GM23338 (cell line): ENCODE measurements at regions not wholly inside any gene's neighbourhood (a gene's known extent, or its start where the extent isn't known, plus 50 kb on each side); places are given as distances from the start of the nearest gene placed in this dataset.

Experiments
- EZH2 ChIP-seq: fragments of 200-600 bp; sonication (generic); IDR thresholded peaks from one replicate; pipeline ENCODE4 v1.8.0; 2017; ENCODE audit warnings: antibody characterized with exemption, mild to moderate bottlenecking, low read depth; ENCODE audit not compliant: unreplicated experiment
- POLR2AphosphoS5 ChIP-seq: IDR thresholded peaks from 2 replicates; pipeline ENCODE4 v1.6.1; 2016; ENCODE audit warnings: antibody characterized with exemption, low read depth
- REST ChIP-seq: IDR thresholded peaks from one replicate; pipeline ENCODE4 v1.6.1; 2018; ENCODE audit warnings: antibody characterized with exemption; ENCODE audit not compliant: unreplicated experiment
- TF ChIP-seq, protein P1 (sequence below), 2 experiments: fragments of 200-600 bp in 1 of 2; sonication (generic) in 1 of 2; conservative IDR thresholded peaks; 2 replicates each; pipeline versions ENCODE4 v1.5.1 to v1.6.1; 2016 to 2017; ENCODE audit warnings: antibody characterized with exemption in 2 of 2, low read depth in 2 of 2, mild to moderate bottlenecking in 2 of 2, moderate library complexity in 1 of 2

DNA sequence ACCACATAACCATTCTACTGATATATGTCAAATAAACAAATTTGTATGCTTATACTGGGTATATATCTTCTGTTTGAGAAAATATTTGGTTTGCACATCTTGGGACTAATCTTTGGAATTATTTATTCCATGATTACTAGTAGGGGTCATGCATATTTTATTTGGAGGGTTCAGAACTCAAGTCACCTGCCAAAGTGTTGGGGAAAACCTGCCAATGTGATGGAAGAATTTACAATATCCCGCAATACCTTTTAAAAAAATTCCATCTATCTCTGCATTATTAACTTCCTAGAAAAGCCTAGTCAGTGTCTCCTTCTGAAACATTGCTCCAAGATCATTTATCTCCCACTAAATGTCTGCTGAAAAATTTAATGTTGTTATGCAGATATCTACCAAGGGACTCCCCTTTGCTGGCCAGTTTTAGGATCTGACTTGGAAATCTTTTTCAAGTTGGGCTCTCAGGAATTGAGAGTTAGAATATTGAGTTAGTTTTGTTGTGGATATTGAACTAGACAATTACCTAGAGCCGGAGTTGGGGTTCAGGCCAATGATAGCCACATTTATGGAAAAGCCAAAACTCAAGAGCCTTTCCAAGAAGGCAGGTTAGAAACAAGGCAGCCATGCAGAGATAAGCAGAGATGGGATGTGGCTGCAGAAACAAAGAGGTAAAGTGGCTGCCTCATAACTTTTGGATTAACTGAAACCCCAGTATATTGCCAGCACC, 425.2 kb downstream of the ADAMTS20 start:
- no peak for TF ChIP-seq REST
- TF ChIP-seq POLR2AphosphoS5: no peak
- TF ChIP-seq EZH2: no peak
- TF ChIP-seq, protein P1, sequence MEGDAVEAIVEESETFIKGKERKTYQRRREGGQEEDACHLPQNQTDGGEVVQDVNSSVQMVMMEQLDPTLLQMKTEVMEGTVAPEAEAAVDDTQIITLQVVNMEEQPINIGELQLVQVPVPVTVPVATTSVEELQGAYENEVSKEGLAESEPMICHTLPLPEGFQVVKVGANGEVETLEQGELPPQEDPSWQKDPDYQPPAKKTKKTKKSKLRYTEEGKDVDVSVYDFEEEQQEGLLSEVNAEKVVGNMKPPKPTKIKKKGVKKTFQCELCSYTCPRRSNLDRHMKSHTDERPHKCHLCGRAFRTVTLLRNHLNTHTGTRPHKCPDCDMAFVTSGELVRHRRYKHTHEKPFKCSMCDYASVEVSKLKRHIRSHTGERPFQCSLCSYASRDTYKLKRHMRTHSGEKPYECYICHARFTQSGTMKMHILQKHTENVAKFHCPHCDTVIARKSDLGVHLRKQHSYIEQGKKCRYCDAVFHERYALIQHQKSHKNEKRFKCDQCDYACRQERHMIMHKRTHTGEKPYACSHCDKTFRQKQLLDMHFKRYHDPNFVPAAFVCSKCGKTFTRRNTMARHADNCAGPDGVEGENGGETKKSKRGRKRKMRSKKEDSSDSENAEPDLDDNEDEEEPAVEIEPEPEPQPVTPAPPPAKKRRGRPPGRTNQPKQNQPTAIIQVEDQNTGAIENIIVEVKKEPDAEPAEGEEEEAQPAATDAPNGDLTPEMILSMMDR (conservative IDR thresholded peaks at IDR 0.05; ENCODE audit: low read depth in 2 of 2): no peak
